Fibroblast of skin of left biceps (primary cell): ENCODE measurements at regions not wholly inside any gene's neighbourhood (a gene's known extent, or its start where the extent isn't known, plus 50 kb on each side); places are given as distances from the start of the nearest gene placed in this dataset.

Experiments
- DNase-seq, 2 experiments: peaks; one replicate each; pipeline ENCODE4 v3.0.0-alpha.2; 2013; ENCODE audit warnings: low read depth in 2 of 2

DNA sequence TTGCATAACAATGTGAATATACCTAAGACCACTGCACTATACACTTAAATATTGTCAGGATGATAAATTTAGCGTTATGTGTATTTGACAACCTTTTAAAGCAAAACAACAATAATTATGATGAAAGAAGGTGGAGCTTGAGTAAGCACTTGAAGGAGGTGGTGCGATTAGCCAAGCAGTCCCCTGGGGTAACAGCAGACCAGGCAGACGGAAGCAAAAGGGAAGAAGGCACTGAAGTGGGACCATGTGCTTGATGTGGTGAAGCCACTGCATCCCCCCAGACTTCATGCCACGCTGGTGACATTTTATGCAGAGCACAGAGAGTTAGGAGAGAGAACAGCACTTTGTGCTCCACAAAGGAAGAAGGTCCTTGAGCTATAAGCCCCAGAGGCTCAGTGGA is 58.3 kb upstream of the ZNF507 start:
- DNase-seq = no peak

DNA sequence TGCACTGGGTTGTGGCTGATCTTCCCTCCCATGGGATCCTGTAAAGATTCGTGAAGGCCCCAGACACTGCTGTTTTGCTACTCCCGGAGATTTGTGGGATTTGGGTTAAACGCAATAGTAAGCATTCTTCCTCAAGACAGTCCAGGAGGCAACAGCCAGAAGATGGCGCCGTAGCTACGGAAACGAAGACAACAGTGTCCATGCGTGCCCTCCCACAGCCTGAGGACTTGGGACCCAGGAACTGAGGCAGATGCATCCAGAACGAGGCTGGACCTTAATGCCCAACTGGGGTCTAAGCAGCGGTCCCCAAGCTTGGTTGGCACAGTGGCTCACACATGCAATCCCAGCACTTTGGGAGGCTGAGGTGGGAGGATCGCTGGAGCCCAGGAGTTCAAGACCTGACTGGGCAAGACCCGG is 57.6 kb upstream of the ZNF507 start:
- peak; percentile 20 to 29 for DNase-seq

DNA sequence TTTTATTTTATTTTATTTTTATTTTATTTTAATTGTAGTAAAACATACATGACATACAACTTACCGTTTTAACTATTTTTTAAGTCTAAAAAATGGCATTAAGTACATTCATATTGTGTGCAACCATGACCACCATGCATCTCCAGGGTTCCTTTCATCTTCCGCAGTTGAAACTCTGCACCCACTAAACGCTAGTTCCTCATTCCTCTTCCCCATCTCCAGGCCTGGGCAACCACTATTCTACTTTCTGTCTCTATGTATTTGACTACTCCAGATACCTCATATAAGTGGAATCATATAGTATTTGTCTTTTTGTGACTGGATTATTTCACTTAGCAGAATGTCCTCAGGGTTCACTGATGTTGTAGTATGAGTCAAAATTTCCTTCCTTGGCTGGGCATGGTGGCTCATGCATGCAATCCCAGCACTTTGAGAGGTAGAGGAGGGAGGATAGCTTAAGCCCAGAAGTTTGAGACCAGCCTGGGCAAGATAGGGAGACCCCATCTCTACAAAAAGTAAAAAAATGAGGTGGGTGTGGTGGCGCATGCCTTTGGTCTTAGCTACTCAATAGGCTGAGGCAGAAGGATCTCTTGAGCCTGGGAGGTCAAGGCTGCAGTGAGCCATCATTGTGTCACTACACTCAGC is 55.7 kb upstream of the ZNF507 start:
- no peak for DNase-seq

DNA sequence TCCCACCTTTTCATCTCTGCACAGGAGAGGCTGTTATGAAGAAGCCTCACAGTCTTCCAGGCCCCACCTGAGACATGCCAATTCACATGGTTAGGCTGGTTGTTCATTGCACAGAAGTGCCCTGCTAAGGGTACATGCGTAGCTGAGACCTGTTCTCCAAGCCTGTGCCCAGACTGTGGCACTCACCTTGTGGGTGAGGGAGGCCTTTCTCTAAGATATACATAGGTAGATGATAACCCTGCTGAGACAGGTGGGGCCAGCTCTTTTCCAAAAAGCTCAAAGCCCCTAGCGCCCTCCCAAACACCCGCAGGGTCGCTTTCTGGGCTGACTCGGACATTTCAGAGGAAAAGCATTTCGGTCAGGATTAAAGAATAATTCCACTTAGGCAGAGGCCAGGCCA is 53.5 kb upstream of the ZNF507 start:
- no peak for DNase-seq

DNA sequence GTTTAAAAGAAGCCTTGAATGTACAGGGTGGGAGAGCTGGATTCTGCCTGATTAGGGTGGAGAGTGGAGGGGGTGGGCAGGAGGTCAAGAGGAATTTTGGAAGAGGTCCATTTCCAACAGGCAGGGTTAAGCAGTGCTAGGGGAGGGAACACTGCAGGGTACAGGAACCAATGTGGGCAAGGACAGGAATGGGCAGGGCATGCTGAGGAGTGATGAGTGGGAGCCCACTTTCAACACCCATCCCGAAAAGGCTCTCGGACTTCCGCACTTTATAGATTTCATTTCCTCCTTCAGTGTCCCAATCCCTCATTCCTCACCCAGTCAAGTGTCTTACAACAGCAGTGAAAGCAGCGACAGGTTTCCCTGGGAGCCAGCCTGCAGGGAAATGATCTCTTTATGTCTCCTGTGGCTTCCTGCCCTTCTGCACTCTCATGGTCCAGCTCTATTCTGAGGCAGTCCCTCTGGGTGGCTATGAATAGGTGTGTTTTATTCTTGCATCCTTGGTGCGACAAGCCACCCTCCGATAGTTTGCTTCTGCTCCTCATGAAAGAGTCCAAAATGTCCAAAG is 50.5 kb upstream of the ZNF507 start:
- no peak for DNase-seq
